Amygdala (tissue), 56 donors: ENCODE measurements at regions not wholly inside any gene's neighbourhood (a gene's known extent, or its start where the extent isn't known, plus 50 kb on each side); places are given as distances from the start of the nearest gene placed in this dataset.
"Not testable (repeated sequence)": the region's sequence is repeated elsewhere in the genome, so short reads cannot be mapped to it uniquely, and the experiment has no call there.

Source experiments
- DNase-seq, 56 donors: peaks; one replicate each; lab custom pipeline; 2025; lab: John Stamatoyannopoulos, UW

DNA sequence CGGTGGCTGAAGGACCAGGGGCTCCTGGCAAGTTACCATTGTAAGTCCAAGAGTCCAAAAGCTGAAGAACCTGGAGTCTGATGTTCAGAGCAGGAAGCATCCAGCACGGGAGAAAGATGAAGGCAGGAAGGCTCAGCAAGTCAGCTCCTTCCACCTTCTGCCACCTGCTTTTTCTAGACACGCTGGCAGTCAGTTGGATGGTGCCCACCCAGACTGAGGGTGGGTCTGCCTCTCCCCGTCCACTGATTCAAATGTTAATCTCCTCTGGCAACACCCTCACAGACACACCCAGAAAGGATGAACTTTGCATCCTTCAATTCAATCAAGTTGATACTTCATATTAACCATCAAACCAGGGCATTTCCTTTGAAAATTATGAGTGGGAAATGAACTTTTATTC is 1272.4 kb upstream of the TMEM132C start:
- DNase-seq, result no peak

DNA sequence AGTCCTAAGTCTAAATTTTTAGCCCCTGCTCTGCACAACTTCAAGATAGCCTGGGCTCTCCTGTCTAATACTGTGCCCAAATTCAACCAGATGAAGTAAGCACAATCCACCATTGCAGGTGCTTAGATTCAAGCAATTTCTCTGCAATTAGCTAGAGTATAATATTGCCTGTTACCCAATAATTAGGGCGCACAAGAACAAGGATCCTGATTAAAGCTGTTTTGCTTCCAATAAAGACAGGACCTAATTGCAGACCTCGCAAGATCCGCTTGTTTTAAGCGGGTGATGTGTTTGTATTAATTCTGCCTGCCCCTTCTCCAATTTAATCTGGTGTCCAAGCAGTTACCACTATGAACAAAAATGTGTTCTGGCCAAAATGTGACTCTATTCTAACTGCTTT is 1268.9 kb upstream of the TMEM132C start:
- DNase-seq, result no peak

DNA sequence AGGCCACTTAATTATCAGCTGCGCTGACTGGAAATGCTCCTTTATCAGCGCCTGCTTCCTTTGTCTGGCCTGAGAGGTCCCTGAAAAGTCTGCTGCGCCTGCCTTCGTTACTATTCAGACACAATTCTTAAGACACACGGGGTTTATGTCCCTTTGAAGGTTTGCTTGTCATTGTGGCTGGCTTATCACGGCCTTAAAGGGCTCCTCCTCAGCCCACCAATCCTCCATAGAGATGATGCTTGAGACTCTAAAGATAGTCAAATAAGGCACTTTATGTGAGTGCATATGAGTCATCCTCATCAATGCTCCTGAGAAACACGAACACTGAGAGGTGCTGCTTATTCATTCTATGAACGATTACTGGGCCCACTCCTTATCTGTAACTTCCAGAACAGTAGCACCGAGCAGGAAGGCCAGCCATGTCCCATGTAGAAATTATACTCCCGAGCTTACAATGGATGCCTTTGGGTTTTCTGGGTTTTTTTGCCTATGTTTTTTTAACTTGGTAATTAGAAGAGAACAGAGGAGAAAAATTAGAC is 1268.2 kb upstream of the TMEM132C start:
- no peak for DNase-seq

DNA sequence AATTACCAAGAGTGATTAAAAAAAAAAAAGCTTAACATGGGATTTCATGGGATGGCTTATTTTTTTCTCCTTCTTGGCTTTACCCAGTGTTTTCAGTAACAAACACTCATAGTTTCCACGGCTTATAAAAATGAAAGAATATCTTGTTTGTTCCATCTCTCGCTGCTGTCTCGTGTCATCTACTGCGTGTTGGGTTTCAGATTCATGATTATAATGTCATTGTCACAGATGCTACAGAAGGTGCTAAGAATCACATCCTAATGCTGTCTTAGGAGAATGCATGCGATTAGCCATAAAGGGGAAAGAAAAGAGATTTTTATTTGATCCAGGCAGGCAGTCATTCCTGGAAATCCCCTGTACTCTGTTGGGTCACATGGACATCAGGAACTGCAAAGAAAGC is 1267.6 kb upstream of the TMEM132C start:
- DNase-seq, result no peak

DNA sequence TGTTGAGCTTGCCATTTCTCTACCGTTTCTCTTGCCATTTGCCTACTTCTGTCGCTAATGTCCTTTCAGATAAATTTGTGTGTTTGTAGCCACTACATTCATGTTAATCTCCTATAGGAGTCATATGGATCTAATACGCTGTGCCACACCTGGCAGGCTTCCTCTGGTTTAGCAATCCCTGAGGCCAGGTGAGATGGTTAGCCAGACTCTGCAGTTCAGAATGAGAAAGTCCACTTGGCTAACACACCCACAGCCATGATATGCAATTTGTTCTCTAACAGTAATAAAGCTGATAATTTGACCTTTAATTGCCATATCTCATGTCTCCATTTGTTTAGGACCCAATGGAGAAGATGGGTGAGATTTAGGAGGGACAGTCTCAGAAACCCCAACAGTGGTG is 1261.6 kb upstream of the TMEM132C start:
- no peak for DNase-seq

DNA sequence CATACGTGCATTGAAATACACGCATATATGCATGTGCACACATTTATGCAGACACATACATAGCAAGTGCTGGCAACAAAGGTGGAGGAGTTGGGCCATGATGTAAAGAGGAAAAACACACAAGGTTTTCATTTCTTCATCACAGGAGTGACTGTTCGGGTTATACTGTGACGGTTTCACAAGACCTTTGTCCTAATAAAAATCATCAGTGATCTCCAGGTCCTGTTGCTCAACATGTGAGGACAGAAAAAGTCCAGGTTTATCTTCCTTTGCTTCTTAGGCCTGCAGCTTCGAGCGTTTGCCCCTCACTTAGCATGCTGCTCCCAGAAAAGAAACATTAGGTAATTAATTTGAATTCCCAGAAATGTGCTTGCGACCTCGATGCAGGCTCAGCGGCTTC is 1260.0 kb upstream of the TMEM132C start:
- DNase-seq, result no peak

DNA sequence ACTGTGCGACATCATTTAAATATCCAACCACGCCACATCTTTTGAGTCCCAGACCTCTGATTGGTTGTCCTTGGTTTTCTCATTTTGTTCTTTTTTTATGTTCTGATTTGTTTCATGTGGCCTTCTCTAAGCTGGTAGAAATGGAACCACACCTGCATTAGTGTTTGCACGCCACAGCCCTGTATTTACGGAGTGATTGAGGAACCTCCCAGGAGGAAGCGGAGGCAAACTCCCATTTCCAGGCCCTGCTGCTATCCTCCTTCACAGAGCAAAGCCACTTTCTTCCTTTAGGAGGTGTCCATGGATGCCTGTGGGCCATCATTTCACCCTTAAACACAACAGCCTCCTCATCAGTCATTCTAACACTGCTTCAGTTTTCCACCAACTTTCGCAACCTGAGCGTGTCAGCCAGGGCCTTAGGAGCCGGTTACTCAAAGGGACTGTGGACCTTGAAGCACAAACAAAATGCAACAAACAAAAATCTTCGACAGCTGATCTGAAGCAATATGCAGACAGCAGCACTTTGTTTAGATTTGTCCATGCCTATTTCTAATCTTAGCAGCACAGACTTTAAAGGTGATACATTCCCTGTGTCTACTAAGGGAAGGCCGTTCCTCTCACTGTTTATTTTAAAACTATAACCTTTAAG is 1258.1 kb upstream of the TMEM132C start:
- DNase-seq, result no peak

DNA sequence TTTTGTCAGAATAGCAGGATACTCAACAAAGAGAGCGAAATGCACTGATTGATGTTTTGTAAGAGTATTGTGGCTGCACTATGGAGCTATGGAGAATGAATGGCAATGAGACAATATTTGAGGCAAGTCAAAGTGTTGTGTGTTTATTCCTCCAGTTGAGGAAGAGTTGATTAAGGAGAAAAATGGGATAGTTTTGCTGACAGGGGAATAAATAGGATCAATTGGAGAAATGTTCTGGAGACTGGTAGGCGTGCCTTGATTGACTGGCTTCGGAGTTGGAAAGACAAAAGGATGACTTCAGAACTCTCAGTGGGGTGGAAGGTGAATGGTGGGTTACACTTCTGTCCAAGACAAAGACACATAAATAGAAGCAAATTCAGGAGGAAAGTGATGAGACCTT is 1254.9 kb upstream of the TMEM132C start:
- DNase-seq, result no peak

DNA sequence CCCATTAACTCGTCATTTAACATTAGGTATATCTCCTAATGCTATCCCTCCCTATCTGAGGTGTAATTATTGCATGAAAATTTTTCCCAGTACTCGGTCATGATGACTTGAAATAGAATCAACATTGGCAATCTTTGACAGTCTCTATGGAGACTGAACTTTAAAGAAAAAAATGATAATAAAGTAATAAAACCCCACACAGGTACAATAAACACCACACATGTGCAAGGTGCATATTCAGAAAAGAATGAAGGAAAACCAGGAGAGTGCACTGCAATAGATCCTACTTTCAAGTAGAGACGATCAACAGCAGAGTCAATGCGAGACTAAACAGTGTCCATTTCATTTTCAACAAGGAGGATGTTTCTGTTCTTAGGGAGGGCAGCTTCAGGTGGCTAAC is 1253.8 kb upstream of the TMEM132C start:
- no peak for DNase-seq

DNA sequence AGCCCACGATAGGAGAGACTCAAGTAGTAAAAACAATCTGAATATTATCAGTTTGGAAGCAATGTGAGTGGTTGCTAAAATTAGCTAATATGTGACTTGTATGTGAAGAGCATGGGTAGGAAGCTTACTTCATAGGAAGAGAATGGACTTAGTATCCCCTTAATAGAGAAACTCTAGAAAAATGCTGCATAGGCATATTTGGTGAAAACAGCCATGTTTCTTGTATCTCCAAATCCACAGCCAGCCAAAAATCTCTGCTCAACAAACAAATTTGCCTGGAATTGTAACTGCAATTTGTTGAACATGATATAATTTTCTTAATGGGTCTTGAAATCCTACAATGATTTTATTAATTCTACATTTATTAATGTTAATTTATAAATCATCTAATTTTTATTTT is 1252.9 kb upstream of the TMEM132C start:
- peak in 1 of 56 donors; percentile 2 for DNase-seq

DNA sequence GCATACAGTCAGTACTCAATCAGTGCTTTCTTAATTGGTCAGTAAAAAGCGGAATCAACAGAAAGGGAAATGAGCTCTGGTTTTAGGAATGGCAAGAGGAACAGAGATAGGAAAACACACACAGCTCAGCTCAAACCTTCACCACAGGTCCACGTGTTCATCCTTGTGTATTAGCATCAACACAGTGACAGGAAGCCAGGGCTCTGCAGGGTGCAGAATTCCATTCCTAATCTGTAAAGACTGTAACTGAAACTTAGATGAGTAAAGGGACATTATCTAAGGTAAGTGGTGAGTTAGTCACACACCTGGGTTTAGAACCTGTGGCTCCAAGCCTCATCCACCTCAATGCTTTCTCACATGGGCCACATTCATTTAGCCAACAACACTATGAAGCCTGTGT is 1242.2 kb upstream of the TMEM132C start:
- no peak for DNase-seq

DNA sequence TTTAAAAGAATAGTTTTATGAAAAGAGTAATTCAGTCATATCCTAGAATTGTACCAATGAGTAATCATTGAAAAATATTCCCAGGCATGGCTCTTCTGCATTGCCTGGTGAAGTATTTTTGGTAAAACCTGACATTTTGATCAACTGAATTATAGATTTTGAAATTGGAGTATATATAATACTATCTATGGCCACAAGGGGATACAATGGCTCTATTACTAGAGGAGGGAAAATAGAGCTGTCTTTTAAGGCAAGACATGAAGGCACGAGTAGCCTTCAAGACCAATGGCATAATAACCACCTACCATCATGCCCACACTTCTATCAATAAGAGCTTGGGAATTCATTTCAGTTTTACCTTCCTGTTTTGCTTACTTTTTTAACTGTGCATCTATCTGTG is 1241.4 kb upstream of the TMEM132C start:
- DNase-seq, result no peak

DNA sequence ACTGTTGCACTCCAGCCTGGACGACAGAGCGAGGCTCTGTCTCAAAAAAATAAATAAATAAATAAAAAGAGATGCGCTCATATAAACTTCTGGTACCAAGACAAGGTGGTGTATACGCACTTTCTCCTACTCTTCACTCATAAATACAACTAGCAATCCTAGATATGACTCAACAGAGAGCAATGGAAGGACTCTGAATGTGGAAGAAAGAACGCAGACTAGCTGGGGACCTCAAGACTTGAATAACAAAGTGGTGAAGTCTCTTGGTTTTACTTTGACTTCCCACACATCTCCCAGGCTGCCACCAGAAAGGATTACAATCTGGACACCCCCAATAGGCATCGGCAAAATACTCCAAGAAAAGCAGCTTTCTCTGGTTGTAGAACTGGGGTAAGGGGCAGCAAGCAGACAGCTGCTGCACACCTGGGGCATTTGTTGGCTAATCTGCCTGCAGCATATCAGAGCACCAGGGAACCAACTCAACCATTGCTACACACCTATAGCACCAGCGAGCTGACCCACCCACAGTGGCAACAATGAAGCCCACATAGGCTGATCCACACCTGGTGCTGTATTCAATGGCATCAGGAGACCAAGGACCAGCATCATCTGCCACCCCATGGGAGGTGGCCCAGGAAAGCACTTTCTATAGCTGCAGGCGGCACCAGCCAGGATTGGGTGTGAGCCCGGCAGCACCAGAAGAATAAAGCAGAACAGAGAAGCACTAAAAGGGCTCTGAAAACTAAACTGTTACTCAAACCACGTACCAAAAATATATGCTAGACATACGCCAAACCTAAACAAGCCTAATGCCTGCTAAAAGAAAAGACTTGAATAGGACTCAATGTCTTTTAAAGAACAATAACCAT is 1231.7 kb upstream of the TMEM132C start:
- no peak for DNase-seq

DNA sequence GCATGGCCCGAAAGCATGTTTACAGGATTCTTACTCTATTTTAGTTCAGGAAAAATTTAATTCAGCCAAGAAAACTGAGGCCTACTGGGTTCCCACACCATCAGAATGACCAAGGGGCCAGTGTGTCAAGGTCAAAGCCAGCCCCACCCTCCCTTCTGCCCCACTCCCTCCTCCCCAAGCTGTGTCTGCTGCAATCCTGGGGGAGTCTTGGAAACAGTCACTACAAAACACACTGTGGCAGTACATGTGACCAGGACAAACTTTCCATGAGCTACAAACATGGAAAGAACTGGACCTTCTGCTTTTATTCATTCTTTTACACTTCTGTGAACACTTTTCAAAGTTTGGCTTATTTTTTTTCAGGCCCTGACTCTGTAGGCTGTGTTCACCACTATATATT is 1228.8 kb upstream of the TMEM132C start:
- no peak for DNase-seq

DNA sequence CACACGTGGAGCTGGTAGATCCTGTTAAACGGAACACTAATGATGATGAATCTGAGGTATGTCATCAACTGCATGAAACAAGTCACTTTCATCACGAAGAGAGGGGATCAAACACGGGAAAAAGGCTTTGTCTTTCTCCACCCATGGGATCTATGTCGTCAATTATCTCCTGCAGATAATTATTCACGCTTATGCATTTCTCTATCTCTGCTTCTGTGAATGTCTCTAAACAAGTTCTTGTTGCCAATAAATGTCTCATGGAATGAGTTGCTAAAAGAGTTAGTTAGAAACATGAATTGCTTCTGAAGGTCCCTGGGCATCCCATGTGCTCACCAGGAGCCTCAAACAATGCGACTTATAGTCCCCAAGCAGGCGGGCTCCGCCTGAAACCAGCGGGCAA is 1228.2 kb upstream of the TMEM132C start:
- DNase-seq, result no peak

DNA sequence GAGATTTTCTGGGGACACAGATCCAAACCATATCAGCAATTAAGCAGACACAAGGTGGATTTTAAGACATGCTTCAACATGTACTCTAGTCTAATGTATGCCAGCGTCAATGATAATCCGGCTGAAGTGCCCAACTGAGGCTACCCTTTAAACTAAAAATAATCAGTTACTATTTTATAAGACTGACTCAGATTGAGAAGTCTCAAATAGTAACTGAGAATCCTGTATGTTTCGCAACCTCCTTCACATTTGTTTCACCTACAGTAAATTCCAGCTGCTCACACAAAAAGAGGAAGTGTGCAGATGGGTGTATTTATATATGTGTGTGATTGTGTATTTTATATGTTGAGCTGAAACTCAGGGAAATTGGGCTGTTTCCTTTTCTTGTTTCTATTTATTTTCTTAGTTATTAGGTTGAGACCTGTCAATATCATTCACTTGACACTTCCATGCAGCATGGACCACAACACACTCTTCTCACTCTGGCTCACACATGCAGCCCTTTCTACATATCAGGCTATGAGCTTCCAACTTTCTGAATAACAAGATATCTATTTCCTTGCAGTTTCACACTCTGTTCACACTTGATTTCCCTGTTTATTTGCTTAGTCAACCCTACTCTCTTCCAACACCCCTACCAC is 1224.9 kb upstream of the TMEM132C start:
- no peak for DNase-seq

DNA sequence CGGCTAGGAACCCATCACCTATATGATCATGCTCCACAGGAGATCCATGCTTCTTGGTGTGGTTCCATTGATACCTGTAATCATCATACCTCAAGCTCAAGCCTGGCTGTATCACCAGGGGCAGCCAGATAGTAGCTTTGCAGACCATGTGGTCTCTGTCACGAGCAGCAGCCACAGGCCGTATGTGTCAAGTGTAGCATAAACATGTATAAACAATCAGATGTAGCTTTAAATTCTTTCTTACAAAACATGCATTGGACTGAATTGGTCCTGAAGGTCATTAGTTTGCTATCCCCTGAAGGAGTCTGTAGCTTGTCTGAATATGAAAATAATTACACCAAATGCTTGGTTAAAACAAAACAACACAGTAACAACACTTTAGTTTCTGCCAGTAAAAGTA is 1223.2 kb upstream of the TMEM132C start:
- DNase-seq, result no peak

DNA sequence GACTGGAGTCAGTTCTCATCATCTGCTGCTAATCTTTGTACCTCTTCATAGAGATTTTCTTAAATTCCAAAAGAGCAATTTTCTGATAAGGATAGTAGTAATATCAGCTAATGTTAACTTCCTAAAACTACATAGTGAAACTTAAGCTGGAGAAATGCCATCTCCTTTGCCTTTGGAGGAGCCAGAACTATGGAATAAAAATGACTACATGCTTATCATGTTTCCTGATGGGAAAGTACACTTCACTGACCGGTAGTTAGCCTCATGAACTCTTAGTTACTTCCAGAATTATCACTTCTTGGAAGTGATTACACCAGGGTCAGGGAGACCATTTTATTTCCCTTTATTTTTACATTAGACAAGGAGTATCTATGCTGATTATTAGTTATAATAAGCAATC is 1222.1 kb upstream of the TMEM132C start:
- DNase-seq, result no peak

DNA sequence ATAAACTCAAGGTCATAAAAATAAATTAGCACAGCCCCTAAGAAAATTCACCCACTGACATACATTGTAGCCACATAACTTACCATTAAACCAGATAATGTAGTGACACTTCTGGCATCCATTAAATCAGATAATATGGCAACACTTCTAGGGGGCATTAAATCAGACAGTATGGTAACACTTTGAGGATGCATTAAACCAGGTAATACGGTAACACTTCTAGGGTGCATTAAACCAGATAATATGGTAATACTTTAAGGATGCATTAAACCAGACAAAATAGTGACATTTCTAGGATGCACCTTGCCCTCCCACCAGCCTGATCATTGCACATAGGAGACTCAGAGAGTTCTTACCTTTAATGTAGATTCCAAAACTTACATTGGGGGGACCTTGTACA is 1220.5 kb upstream of the TMEM132C start:
- DNase-seq, result no peak

DNA sequence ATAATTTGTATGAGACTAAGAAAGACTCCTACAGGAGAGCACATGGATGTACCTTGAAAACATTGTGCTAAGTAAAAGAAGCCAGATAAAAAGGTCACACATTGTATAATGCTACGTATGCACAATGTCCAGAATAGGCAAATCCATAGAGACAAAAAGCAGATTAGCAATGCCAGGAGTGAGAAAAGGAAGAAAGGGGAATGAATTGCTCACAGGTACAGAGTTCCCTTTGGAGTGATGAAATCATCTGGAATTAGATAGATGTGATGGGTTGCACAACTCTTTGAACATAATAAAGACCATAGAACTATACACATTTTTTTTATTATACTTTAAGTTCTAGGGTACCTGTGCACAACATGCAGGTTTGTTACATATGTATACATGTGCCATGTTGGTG is 1218.9 kb upstream of the TMEM132C start:
- DNase-seq, result no peak

DNA sequence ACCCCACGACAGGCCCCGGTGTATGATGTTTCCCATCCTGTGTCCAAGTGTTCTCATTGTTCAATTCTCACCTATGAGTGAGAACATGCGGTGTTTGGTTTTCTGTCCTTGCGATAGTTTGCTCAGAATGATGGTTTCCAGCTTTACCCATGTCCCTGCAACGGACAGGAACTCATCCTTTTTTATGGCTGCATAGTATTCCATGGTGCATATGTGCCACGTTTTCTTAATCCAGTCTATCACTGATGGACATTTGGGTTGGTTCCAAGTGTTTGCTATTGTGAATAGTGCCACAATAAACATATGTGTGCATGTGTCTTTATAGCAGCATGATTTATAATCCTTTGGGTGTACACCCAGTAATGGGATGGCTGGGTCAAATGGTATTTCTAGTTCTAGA is 1218.4 kb upstream of the TMEM132C start:
- DNase-seq, result not testable (repeated sequence)

DNA sequence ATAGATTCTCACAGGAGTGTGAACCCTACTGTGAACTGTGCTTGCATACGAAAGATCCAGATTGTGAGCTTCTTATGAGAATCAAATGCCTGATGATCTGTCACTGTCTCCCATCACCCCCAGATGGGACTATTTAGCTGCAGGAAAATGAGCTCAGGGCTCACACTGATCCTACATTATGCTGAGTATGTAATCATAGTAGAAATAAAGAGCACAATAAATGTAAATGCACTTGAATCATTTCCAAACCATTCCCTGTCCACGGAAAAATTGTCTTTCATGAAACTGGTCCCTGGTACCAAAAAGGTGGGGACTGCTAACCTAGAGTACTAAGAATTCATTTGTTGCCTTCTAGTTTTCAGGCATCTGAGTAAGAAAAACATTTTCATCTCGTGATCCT is 1215.8 kb upstream of the TMEM132C start:
- DNase-seq, result no peak
